ENCODE measurements at regions not wholly inside any gene's neighbourhood (a gene's known extent, or its start where the extent isn't known, plus 50 kb on each side); places are given as distances from the start of the nearest gene placed in this dataset.

DNA sequence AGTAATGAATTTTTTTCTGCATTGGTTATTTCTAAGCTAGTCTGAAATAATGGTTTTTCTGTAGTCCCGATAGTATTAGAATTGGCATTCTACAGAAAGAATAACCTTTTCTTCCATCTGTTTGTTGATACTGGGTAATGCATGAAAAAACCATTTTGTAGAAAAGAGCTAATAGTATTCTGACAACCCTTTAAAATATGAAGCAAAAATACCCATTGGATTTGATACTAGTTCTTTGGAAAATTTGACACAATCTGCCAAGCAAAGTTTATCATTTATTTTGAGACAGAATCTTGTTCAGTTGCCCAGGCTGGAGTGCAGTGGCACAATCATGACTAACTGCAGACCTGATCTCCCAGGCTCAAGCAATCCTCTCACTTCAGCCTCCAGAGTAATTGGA, 366.8 kb upstream of the MON1B start:
- TF ChIP-seq SNAI2 (CRISPR knock-in tag; IDR thresholded peaks at IDR 0.05) (no peak), GLIS3 (CRISPR knock-in tag; IDR thresholded peaks at IDR 0.05) (no peak), ZNF70 (CRISPR knock-in tag; IDR thresholded peaks at IDR 0.05) (no peak), BACH2 (CRISPR knock-in tag; IDR thresholded peaks at IDR 0.05; ENCODE audit: borderline replicate concordance) (no peak), PPARA (CRISPR knock-in tag; IDR thresholded peaks at IDR 0.05; ENCODE audit: borderline replicate concordance) (no peak), ZNF8 (CRISPR knock-in tag; IDR thresholded peaks at IDR 0.05) (no peak), ZC3H10 (CRISPR knock-in tag; IDR thresholded peaks at IDR 0.05) (no peak), CSDC2 (CRISPR knock-in tag; IDR thresholded peaks at IDR 0.05) (no peak)
- TF ChIP-seq, protein P1, sequence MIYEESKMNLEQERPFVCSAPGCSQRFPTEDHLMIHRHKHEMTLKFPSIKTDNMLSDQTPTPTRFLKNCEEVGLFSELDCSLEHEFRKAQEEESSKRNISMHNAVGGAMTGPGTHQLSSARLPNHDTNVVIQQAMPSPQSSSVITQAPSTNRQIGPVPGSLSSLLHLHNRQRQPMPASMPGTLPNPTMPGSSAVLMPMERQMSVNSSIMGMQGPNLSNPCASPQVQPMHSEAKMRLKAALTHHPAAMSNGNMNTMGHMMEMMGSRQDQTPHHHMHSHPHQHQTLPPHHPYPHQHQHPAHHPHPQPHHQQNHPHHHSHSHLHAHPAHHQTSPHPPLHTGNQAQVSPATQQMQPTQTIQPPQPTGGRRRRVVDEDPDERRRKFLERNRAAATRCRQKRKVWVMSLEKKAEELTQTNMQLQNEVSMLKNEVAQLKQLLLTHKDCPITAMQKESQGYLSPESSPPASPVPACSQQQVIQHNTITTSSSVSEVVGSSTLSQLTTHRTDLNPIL (CRISPR knock-in tag; IDR thresholded peaks at IDR 0.05; ENCODE audit: low read depth) = no peak
- ATAC-seq = no peak

DNA sequence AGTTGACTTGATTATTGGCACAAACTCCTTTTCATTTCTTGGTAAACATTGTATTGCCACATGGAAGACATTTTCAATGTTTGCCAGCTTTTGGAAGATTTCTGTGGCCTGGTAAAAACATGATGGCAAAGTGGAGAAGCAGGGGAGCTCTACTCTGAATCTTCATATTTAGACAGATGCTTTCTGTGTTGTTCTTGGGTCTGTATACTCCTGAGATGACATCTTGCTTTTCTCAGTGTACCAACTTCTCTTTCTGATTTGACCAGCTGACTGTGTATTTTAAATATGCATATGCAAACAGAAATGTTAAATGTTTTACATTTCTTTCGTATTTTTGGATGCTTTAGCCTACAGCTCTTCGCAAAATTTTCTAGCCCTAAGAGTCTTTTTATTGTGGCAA, 366.2 kb upstream of the MON1B start:
- no peak for ATAC-seq
- TF ChIP-seq TCF4 (CRISPR knock-in tag; IDR thresholded peaks at IDR 0.05; ENCODE audit: borderline replicate concordance) (no peak), ZNF70 (CRISPR knock-in tag; IDR thresholded peaks at IDR 0.05) (no peak), SNAI2 (CRISPR knock-in tag; IDR thresholded peaks at IDR 0.05) (no peak), CSDC2 (CRISPR knock-in tag; IDR thresholded peaks at IDR 0.05) (no peak), ZFP30 (CRISPR knock-in tag; IDR thresholded peaks at IDR 0.05) (no peak), ZC3H10 (CRISPR knock-in tag; IDR thresholded peaks at IDR 0.05) (no peak), ZNF565 (CRISPR knock-in tag; conservative IDR thresholded peaks at IDR 0.05; ENCODE audit: low read depth) (no peak), BACH2 (CRISPR knock-in tag; IDR thresholded peaks at IDR 0.05; ENCODE audit: borderline replicate concordance) (no peak), ZFP3 (CRISPR knock-in tag; IDR thresholded peaks at IDR 0.05) (no peak), RARB (CRISPR knock-in tag; IDR thresholded peaks at IDR 0.05) (no peak)
- TF ChIP-seq, protein P2, sequence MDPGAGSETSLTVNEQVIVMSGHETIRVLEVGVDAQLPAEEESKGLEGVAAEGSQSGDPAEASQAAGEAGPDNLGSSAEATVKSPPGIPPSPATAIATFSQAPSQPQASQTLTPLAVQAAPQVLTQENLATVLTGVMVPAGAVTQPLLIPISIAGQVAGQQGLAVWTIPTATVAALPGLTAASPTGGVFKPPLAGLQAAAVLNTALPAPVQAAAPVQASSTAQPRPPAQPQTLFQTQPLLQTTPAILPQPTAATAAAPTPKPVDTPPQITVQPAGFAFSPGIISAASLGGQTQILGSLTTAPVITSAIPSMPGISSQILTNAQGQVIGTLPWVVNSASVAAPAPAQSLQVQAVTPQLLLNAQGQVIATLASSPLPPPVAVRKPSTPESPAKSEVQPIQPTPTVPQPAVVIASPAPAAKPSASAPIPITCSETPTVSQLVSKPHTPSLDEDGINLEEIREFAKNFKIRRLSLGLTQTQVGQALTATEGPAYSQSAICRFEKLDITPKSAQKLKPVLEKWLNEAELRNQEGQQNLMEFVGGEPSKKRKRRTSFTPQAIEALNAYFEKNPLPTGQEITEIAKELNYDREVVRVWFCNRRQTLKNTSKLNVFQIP (CRISPR knock-in tag; IDR thresholded peaks at IDR 0.05; ENCODE audit: borderline replicate concordance, low read depth) = no peak

DNA sequence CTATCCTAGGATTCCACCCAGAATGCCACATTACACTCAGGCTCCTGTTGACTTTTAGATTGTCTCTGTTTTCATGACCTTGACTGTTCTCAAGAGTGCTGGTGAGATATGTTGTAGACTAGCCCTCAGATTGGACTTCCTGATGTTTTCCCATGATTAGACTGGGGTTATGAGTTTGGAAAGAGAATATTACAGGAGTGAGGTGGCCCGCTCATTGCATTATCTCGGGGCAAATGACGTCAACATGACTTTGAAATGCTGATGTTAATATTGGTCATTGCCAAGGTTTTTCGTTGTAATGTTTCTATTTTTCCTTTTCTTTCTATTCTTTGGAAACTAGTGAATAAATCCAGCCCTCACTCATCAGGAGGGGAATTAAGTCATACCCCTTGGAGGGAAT, 355.7 kb upstream of the MON1B start:
- no peak for ATAC-seq
- TF ChIP-seq SNAI2 (CRISPR knock-in tag; IDR thresholded peaks at IDR 0.05) (no peak), CSDC2 (CRISPR knock-in tag; IDR thresholded peaks at IDR 0.05) (no peak)
- TF ChIP-seq, protein P2 (CRISPR knock-in tag; IDR thresholded peaks at IDR 0.05; ENCODE audit: borderline replicate concordance, low read depth) = no peak

DNA sequence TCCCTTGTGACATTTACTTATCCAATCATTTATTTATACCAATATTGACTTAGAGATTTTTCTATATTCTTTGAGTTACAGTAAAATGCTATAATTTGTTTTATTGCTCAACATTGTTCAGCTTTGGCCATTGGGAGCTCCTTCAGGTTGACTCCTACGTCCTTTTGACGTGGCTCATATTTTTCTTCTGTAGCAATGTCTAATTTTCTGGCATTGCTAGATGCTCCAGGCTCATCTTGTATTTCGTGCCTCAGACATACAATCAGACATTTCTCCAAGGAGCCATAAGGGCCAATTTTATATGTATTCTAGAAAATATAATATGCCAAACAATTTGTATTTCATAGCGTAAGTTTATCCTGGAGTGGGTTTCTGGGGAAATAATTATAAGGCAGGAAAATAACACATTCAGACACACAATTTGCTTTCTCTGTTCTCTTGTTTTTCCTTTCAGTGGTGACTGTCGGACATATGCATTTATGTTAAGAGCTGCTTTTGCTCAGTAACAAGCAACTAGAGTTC, 355.1 kb upstream of the MON1B start:
- no peak for ATAC-seq
- TF ChIP-seq TCF4 (CRISPR knock-in tag; IDR thresholded peaks at IDR 0.05; ENCODE audit: borderline replicate concordance) (no peak), ZNF70 (CRISPR knock-in tag; IDR thresholded peaks at IDR 0.05) (no peak), ISL1 (CRISPR knock-in tag; IDR thresholded peaks at IDR 0.05) (no peak), ARNTL (CRISPR knock-in tag; IDR thresholded peaks at IDR 0.05; ENCODE audit: borderline replicate concordance, low read depth) (no peak), GLIS3 (CRISPR knock-in tag; IDR thresholded peaks at IDR 0.05) (no peak), ZFP30 (CRISPR knock-in tag; IDR thresholded peaks at IDR 0.05) (no peak), ZC3H10 (CRISPR knock-in tag; IDR thresholded peaks at IDR 0.05) (no peak)
- TF ChIP-seq, protein P3, sequence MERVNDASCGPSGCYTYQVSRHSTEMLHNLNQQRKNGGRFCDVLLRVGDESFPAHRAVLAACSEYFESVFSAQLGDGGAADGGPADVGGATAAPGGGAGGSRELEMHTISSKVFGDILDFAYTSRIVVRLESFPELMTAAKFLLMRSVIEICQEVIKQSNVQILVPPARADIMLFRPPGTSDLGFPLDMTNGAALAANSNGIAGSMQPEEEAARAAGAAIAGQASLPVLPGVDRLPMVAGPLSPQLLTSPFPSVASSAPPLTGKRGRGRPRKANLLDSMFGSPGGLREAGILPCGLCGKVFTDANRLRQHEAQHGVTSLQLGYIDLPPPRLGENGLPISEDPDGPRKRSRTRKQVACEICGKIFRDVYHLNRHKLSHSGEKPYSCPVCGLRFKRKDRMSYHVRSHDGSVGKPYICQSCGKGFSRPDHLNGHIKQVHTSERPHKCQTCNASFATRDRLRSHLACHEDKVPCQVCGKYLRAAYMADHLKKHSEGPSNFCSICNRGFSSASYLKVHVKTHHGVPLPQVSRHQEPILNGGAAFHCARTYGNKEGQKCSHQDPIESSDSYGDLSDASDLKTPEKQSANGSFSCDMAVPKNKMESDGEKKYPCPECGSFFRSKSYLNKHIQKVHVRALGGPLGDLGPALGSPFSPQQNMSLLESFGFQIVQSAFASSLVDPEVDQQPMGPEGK (CRISPR knock-in tag; IDR thresholded peaks at IDR 0.05; ENCODE audit: borderline replicate concordance) = no peak

DNA sequence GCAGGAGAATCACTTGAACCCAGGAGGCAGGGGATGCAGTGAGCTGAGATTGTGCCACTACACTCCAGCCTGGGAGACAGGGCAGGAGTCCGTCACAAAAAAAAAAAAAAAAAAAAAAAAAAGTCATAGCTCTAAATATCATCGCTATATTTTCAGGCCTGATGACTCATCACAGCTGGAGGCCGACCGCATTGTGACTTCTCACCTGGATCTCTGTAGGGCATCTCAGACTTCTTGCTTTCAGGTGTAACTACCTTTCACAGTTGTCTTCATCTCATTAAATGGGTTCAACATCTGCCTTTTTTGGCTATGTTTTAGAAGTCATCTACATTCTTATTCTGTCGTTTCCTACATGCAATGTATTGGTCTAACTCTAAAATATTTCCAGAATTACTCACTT, 353.1 kb upstream of the MON1B start:
- no peak for ATAC-seq
- TF ChIP-seq, protein P3 (CRISPR knock-in tag; IDR thresholded peaks at IDR 0.05; ENCODE audit: borderline replicate concordance) = no peak
- TF ChIP-seq ARNTL (CRISPR knock-in tag; IDR thresholded peaks at IDR 0.05; ENCODE audit: borderline replicate concordance, low read depth) (no peak), ZFP30 (CRISPR knock-in tag; IDR thresholded peaks at IDR 0.05) (no peak), ZC3H10 (CRISPR knock-in tag; IDR thresholded peaks at IDR 0.05) (no peak), PPARA (CRISPR knock-in tag; IDR thresholded peaks at IDR 0.05; ENCODE audit: borderline replicate concordance) (no peak), ESRRG (CRISPR knock-in tag; IDR thresholded peaks at IDR 0.05) (no peak), GLIS3 (CRISPR knock-in tag; IDR thresholded peaks at IDR 0.05) (no peak), ZFP3 (CRISPR knock-in tag; IDR thresholded peaks at IDR 0.05) (no peak), SNAI2 (CRISPR knock-in tag; IDR thresholded peaks at IDR 0.05) (no peak), ZNF8 (CRISPR knock-in tag; IDR thresholded peaks at IDR 0.05) (no peak), ZNF565 (CRISPR knock-in tag; conservative IDR thresholded peaks at IDR 0.05; ENCODE audit: low read depth) (no peak), BACH2 (CRISPR knock-in tag; IDR thresholded peaks at IDR 0.05; ENCODE audit: borderline replicate concordance) (no peak)
- TF ChIP-seq, protein P4, sequence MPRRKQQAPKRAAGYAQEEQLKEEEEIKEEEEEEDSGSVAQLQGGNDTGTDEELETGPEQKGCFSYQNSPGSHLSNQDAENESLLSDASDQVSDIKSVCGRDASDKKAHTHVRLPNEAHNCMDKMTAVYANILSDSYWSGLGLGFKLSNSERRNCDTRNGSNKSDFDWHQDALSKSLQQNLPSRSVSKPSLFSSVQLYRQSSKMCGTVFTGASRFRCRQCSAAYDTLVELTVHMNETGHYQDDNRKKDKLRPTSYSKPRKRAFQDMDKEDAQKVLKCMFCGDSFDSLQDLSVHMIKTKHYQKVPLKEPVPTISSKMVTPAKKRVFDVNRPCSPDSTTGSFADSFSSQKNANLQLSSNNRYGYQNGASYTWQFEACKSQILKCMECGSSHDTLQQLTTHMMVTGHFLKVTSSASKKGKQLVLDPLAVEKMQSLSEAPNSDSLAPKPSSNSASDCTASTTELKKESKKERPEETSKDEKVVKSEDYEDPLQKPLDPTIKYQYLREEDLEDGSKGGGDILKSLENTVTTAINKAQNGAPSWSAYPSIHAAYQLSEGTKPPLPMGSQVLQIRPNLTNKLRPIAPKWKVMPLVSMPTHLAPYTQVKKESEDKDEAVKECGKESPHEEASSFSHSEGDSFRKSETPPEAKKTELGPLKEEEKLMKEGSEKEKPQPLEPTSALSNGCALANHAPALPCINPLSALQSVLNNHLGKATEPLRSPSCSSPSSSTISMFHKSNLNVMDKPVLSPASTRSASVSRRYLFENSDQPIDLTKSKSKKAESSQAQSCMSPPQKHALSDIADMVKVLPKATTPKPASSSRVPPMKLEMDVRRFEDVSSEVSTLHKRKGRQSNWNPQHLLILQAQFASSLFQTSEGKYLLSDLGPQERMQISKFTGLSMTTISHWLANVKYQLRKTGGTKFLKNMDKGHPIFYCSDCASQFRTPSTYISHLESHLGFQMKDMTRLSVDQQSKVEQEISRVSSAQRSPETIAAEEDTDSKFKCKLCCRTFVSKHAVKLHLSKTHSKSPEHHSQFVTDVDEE (CRISPR knock-in tag; IDR thresholded peaks at IDR 0.05) = no peak

Data from SK-N-SH treated with all-trans-retinoic acid at 6 μM for 48 hours (cell line).